ENCODE measurements at regions not wholly inside any gene's neighbourhood (a gene's known extent, or its start where the extent isn't known, plus 50 kb on each side); places are given as distances from the start of the nearest gene placed in this dataset.

GRCh38 chr12:14256121-14256520 is 109.4 kb upstream of the ATF7IP start:
- peaks cover 29% of the 10 kb centered on the region for H3K4me1 Mint-ChIP-seq
- H3K4me3 Mint-ChIP-seq = peak overlapping the region; percentile 65
- no peaks in the 10 kb centered on the region for H3K9me3 ChIP-seq (ENCODE audit: control insufficient read depth, low read length, poor library complexity, severe bottlenecking)
- DNase-seq = peak in 1 of 3 donors; percentile 16
- H3K27me3 Mint-ChIP-seq = no peaks in the 10 kb centered on the region
- ATAC-seq = peak; percentile 67
- no peaks in the 10 kb centered on the region for H3K36me3 Mint-ChIP-seq (ENCODE audit: low read depth)
- peak overlapping the region; percentile 95 for H3K27ac Mint-ChIP-seq

DNA sequence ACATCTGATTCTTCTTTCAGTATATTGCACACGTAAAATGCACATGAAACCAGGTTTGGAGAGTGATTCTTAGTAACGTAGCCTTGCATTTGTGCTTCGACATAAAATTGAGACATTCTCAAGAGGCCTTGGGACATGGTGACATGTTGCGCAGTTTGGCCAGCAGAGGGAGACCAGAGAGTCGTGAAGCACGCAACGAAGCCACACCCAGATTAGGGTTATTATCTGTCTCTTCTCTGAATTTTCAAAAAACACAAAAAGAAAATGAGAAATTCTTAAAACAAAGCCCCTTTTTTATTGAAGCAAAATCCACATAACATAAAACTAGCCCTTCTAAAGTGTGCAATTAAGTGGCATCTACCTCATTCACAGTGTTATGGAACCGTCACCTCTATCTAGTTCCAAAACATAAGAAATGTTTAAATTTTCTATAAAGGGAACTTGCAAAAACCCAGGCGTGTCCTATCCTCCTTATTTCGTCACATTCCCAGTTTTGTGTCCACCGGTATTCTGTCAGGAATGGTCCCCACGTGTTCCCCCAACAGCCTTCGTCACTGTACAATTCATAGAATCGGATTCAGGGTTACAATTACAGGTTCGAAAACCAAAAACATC is 108.8 kb upstream of the ATF7IP start:
- peak overlapping the region; percentile 95 for H3K27ac Mint-ChIP-seq
- peak; percentile 47 to 63 (median 53) for DNase-seq
- no peaks in the 10 kb centered on the region for H3K27me3 Mint-ChIP-seq
- ATAC-seq = peak; percentile 78
- no peaks in the 10 kb centered on the region for H3K9me3 ChIP-seq (ENCODE audit: control insufficient read depth, low read length, poor library complexity, severe bottlenecking)
- peak overlapping the region; percentile 65 for H3K4me3 Mint-ChIP-seq
- H3K36me3 Mint-ChIP-seq (ENCODE audit: low read depth) = no peaks in the 10 kb centered on the region
- peaks cover 29% of the 10 kb centered on the region for H3K4me1 Mint-ChIP-seq

GRCh38 chr12:14257303-14257733 is 108.2 kb upstream of the ATF7IP start:
- H3K4me3 Mint-ChIP-seq = peak overlapping the region; percentile 63
- H3K9me3 ChIP-seq (ENCODE audit: control insufficient read depth, low read length, poor library complexity, severe bottlenecking) = no peaks in the 10 kb centered on the region
- H3K27me3 Mint-ChIP-seq = no peaks in the 10 kb centered on the region
- ATAC-seq (no peak), DNase-seq (no peak)
- H3K4me1 Mint-ChIP-seq = peaks cover 31% of the 10 kb centered on the region
- H3K27ac Mint-ChIP-seq = peak overlapping the region; percentile 95
- no peaks in the 10 kb centered on the region for H3K36me3 Mint-ChIP-seq (ENCODE audit: low read depth)

GRCh38 chr12:14257734-14258574 is 107.5 kb upstream of the ATF7IP start:
- Mint-ChIP-seq H3K27ac (peak overlapping the region; percentile 95), H3K27me3 (no peaks in the 10 kb centered on the region), H3K36me3 (ENCODE audit: low read depth) (no peaks in the 10 kb centered on the region), H3K4me1 (peaks cover 33% of the 10 kb centered on the region), H3K4me3 (peak overlapping the region; percentile 63)
- H3K9me3 ChIP-seq (ENCODE audit: control insufficient read depth, low read length, poor library complexity, severe bottlenecking) = no peaks in the 10 kb centered on the region
- peak; percentile 49 to 68 (median 55) for DNase-seq
- peak; percentile 73 for ATAC-seq

- Mint-ChIP-seq H3K27me3 (no peaks in the 10 kb centered on the region), H3K36me3 (ENCODE audit: low read depth) (no peaks in the 10 kb centered on the region), H3K4me1 (peaks cover 33% of the 10 kb centered on the region), H3K4me3 (no peak overlapping the region), H3K27ac (peak overlapping the region; percentile 95)
- no peak for ATAC-seq
- H3K9me3 ChIP-seq (ENCODE audit: control insufficient read depth, low read length, poor library complexity, severe bottlenecking) = no peaks in the 10 kb centered on the region
- DNase-seq = no peak
Measured at GRCh38 chr12:14258575-14258940, 106.9 kb upstream of the ATF7IP start.

- ATAC-seq (no peak), DNase-seq (no peak)
- Mint-ChIP-seq H3K27ac (peak overlapping the region; percentile 95), H3K36me3 (ENCODE audit: low read depth) (no peaks in the 10 kb centered on the region), H3K4me1 (peaks cover 33% of the 10 kb centered on the region), H3K4me3 (no peak overlapping the region), H3K27me3 (no peaks in the 10 kb centered on the region)
- peaks cover 2% of the 10 kb centered on the region for H3K9me3 ChIP-seq (ENCODE audit: control insufficient read depth, low read length, poor library complexity, severe bottlenecking)
Measured at GRCh38 chr12:14259481-14260010, 105.9 kb upstream of the ATF7IP start.

DNA sequence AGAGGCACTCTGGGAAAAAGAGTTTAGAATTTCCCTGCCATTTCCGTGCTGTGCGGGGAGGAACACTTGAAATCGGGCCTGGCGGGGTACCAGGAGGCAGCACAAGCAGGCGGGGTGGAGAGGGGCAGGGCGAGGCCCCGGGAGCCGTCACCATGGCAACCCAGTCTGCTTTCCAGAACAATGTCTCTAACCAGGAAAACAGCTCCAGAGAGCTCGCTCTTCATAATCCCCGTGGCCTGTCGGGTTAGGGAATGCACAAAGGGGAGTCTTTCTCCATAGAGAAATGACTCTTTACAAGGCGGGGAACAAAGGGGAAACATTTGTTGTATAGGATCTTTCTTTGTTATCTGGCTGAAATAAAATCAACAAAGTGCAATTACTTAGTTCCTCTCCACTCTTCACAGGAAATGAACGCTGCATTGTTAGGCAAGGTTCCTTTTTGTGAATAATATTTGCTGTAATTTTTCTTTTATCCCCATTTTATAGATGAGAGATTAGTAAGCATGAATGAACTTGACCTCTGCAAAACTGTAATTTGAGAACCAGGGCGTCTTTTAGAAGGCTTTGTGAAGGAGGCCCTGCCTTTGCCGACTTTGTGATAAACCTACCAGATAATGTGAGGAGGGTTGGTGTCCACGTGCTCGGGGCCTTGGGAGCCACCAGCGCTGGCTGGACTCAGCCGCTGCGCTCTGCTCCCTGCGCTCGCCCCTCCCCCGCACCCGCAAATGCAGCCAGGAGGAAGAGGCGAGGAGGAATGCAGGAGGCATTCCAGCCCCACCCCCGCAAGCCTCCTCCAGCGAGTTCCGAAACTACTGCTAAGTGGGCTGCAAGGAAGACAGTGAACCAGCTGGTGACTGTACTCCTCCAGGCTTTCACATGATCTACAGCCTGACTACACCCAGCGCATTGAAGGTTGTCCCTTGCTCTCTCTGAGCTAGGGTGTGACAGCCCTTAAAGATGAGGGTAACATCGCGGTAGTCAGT is 105.2 kb upstream of the ATF7IP start:
- Mint-ChIP-seq H3K4me1 (peaks cover 32% of the 10 kb centered on the region), H3K27ac (no peak overlapping the region), H3K27me3 (no peaks in the 10 kb centered on the region), H3K36me3 (ENCODE audit: low read depth) (no peaks in the 10 kb centered on the region), H3K4me3 (no peak overlapping the region)
- DNase-seq (no peak), ATAC-seq (no peak)
- peaks cover 2% of the 10 kb centered on the region for H3K9me3 ChIP-seq (ENCODE audit: control insufficient read depth, low read length, poor library complexity, severe bottlenecking)

DNA sequence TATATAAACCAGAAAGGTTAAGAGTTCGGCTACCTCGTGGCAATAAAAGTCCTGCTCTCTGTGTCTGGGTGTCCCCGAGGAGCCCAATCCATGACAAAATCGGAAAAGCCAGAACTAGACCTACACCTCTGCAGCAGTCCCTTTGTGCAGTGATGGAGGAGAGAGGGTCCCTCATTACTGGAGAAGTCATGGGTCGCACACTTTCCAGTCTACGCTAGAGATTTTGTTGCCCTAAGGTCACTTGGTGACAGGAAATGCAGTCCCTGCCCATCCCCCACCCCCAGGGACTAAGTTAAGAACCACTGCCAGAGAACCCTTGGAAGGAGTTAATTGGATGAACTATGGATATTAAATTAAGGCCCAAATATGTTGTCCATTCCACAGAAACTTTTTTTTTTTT is 104.4 kb upstream of the ATF7IP start:
- H3K36me3 Mint-ChIP-seq (ENCODE audit: low read depth) = no peaks in the 10 kb centered on the region
- no peak overlapping the region for H3K27ac Mint-ChIP-seq
- H3K27me3 Mint-ChIP-seq = no peaks in the 10 kb centered on the region
- no peak for ATAC-seq
- no peak for DNase-seq
- no peak overlapping the region for H3K4me3 Mint-ChIP-seq
- peaks cover 24% of the 10 kb centered on the region for H3K4me1 Mint-ChIP-seq
- peaks cover 2% of the 10 kb centered on the region for H3K9me3 ChIP-seq (ENCODE audit: control insufficient read depth, low read length, poor library complexity, severe bottlenecking)

DNA sequence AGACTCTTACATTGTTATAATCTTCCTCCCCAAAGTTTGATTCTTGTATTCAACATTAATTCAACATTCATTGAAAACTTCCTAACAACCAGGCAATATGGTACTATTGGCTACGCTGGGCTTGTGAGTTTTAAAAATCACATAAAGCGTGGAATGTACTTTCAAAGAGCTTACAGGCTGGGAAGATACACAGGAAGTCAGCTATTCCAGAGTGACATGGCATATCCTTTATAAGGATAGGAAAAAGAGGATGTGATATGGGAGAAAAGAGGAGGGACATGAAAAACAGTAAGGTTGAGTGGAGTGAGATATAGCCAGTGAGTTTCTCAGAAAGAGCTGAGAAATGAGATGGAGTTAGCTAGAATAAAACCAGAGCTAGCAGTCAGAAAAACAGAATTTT is 103.6 kb upstream of the ATF7IP start:
- Mint-ChIP-seq H3K4me1 (peaks cover 16% of the 10 kb centered on the region), H3K27me3 (no peaks in the 10 kb centered on the region), H3K4me3 (no peak overlapping the region), H3K36me3 (ENCODE audit: low read depth) (no peaks in the 10 kb centered on the region), H3K27ac (no peak overlapping the region)
- no peak for ATAC-seq
- peaks cover 2% of the 10 kb centered on the region for H3K9me3 ChIP-seq (ENCODE audit: control insufficient read depth, low read length, poor library complexity, severe bottlenecking)
- DNase-seq = no peak

DNA sequence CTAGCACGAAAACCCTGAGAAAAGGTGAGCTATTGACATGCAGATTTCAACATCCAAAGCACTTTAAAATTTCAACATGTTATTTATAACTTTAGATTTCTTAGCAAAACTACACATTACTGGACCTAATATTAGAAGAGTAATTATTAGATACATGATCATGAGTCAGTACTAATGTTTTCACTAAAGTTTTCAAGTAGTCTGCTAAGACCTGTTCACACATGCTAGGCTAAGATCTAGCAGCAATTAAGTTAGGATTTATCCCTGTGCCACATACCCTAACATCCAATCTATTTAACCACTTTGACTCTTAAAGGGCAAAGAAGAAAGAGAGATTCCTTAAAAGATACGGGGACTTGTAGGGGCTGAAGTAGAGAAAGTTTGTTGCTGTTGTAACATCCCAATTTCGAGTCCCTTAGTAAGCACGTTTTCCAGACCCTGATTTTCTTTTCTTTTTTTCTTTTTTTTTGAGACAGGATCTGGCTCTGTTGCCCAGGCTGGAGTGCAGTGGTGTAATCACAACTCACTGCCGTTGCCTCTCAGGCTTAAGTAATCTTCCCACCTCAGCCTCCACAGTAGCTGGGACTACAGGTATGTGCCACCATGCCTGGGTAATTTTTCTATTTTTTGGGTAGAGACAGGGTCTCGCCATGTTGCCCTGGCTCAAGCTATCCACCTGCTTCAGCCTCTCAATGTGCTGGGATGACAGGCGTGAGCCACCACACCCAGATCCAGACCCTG is 102.5 kb upstream of the ATF7IP start:
- ATAC-seq (no peak), DNase-seq (no peak)
- H3K9me3 ChIP-seq (ENCODE audit: control insufficient read depth, low read length, poor library complexity, severe bottlenecking) = peaks cover 2% of the 10 kb centered on the region
- Mint-ChIP-seq H3K4me3 (no peak overlapping the region), H3K36me3 (ENCODE audit: low read depth) (no peaks in the 10 kb centered on the region), H3K4me1 (peaks cover 11% of the 10 kb centered on the region), H3K27ac (no peak overlapping the region), H3K27me3 (no peaks in the 10 kb centered on the region)

DNA sequence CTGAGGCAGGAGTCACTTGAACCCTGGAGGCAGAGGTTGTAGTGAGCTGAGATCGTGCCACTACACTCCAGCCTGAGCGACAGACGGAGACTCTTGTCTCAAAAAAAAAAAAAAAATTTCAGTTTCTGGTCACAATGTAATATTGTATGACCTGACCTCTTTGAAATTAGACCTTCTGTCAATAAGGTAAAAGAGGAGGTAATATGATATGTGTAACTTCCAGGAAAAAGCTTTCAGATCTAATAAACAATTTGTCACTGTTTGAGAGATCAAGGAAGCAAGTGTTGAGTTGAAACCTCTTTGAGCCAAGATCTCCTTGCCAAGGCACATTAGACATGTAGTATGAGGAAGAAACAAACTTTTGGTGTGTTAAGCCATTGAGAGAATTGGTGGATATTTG is 101.7 kb upstream of the ATF7IP start:
- Mint-ChIP-seq H3K27ac (no peak overlapping the region), H3K36me3 (ENCODE audit: low read depth) (no peaks in the 10 kb centered on the region)

GRCh38 chr12:14264316-14264715 is 101.2 kb upstream of the ATF7IP start:
- peaks cover 4% of the 10 kb centered on the region for H3K4me1 Mint-ChIP-seq

More for the DNA sequence above, 101.7 kb upstream of the ATF7IP start:
- peaks cover 4% of the 10 kb centered on the region for H3K4me1 Mint-ChIP-seq
- no peak for ATAC-seq
- no peak overlapping the region for H3K4me3 Mint-ChIP-seq
- DNase-seq = no peak
- peaks cover 2% of the 10 kb centered on the region for H3K9me3 ChIP-seq (ENCODE audit: control insufficient read depth, low read length, poor library complexity, severe bottlenecking)
- no peaks in the 10 kb centered on the region for H3K27me3 Mint-ChIP-seq

More at GRCh38 chr12:14264316-14264715, 101.2 kb upstream of the ATF7IP start:
- DNase-seq = no peak
- no peak for ATAC-seq
- no peaks in the 10 kb centered on the region for H3K36me3 Mint-ChIP-seq (ENCODE audit: low read depth)
- no peaks in the 10 kb centered on the region for H3K27me3 Mint-ChIP-seq
- no peak overlapping the region for H3K27ac Mint-ChIP-seq
- peaks cover 2% of the 10 kb centered on the region for H3K9me3 ChIP-seq (ENCODE audit: control insufficient read depth, low read length, poor library complexity, severe bottlenecking)
- no peak overlapping the region for H3K4me3 Mint-ChIP-seq

Measured in T-helper 17 cell (primary cell).